ENCODE measurements at regions not wholly inside any gene's neighbourhood (a gene's known extent, or its start where the extent isn't known, plus 50 kb on each side); places are given as distances from the start of the nearest gene placed in this dataset.

GRCh38 chr11:97428247-97428790, 1038.5 kb downstream of the JRKL start:
- TF ChIP-seq CTCF (IDR thresholded peaks at IDR 0.05; ENCODE audit: insufficient read depth, low read length, poor library complexity, severe bottlenecking) (no peak), EZH2phosphoT487 (conservative IDR thresholded peaks at IDR 0.05; ENCODE audit: low read length) (no peak)
